HL-60 (cell line): ENCODE measurements at regions not wholly inside any gene's neighbourhood (a gene's known extent, or its start where the extent isn't known, plus 50 kb on each side); places are given as distances from the start of the nearest gene placed in this dataset.
"Not testable (repeated sequence)": the region's sequence is repeated elsewhere in the genome, so short reads cannot be mapped to it uniquely, and the experiment has no call there.

Experiments used
- DNase-seq, 2 experiments: peaks; one replicate each; pipeline ENCODE4 v3.0.0-alpha.2; 2010 to 2020; ENCODE audit warnings: low read depth in 1 of 2, low spot score in 1 of 2
- H3K27ac ChIP-seq: fragments of 250-450 bp; sonication (Bioruptor Pico); replicated peaks from 2 replicates; pipeline ENCODE4 v1.5.1; 2020; ENCODE audit warnings: mild to moderate bottlenecking, moderate library complexity
- H3K27me3 ChIP-seq: fragments of 250-450 bp; sonication (Bioruptor Pico); 2 replicates; pipeline ENCODE4 v1.5.1; 2021; ENCODE audit warnings: mild to moderate bottlenecking, moderate library complexity; ENCODE audit not compliant: insufficient read depth, poor library complexity, severe bottlenecking
- H3K4me3 ChIP-seq: replicated peaks from 2 replicates; pipeline ENCODE4 v1.5.1; 2011; ENCODE audit warnings: mild to moderate bottlenecking, control low read depth, low read length; ENCODE audit not compliant: insufficient read depth
- GABPA ChIP-seq: IDR thresholded peaks from 2 replicates; pipeline ENCODE4 v1.6.1; 2012; ENCODE audit warnings: low read depth
- POLR2AphosphoS5 ChIP-seq: IDR thresholded peaks from 2 replicates; pipeline ENCODE4 v1.6.1; 2012; ENCODE audit warnings: low read depth
- SPI1 ChIP-seq: IDR thresholded peaks from 2 replicates; pipeline ENCODE4 v1.6.1; 2012; ENCODE audit warnings: low read depth, mild to moderate bottlenecking, borderline replicate concordance
- TF ChIP-seq, protein P1 (sequence below): IDR thresholded peaks from 2 replicates; pipeline ENCODE4 v1.6.1; 2012; ENCODE audit warnings: low read depth; ENCODE audit not compliant: insufficient replicate concordance
- TF ChIP-seq, protein P2 (sequence below): IDR thresholded peaks from one replicate; pipeline ENCODE4 v1.5.1; 2011; ENCODE audit warnings: low read length, control low read depth, inconsistent platforms; ENCODE audit not compliant: insufficient read depth

DNA sequence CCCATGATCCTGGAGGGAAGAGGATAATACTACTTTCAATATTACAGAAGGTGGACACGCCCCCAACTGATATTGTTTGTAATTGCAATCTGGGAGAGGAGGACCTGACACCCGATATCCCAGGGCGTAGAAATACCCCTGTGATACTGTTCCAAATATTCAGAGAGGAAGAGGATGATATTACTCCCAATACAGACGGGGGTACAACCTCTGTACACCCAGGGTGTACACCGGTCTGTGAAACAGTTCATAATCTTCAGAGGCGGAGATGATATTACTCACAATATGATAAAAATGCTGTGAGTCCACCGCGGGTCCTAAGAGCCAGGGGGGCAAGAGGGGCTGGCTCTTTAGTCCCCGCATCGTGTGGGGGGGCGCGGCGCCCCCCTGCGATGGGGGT is 57.2 kb upstream of the ALDH3B2 start:
- Histone ChIP-seq H3K4me3 (no peak overlapping the region), H3K27me3 (peaks cover 3% of the 10 kb centered on the region), H3K27ac (no peak overlapping the region)
- TF ChIP-seq, protein P1, sequence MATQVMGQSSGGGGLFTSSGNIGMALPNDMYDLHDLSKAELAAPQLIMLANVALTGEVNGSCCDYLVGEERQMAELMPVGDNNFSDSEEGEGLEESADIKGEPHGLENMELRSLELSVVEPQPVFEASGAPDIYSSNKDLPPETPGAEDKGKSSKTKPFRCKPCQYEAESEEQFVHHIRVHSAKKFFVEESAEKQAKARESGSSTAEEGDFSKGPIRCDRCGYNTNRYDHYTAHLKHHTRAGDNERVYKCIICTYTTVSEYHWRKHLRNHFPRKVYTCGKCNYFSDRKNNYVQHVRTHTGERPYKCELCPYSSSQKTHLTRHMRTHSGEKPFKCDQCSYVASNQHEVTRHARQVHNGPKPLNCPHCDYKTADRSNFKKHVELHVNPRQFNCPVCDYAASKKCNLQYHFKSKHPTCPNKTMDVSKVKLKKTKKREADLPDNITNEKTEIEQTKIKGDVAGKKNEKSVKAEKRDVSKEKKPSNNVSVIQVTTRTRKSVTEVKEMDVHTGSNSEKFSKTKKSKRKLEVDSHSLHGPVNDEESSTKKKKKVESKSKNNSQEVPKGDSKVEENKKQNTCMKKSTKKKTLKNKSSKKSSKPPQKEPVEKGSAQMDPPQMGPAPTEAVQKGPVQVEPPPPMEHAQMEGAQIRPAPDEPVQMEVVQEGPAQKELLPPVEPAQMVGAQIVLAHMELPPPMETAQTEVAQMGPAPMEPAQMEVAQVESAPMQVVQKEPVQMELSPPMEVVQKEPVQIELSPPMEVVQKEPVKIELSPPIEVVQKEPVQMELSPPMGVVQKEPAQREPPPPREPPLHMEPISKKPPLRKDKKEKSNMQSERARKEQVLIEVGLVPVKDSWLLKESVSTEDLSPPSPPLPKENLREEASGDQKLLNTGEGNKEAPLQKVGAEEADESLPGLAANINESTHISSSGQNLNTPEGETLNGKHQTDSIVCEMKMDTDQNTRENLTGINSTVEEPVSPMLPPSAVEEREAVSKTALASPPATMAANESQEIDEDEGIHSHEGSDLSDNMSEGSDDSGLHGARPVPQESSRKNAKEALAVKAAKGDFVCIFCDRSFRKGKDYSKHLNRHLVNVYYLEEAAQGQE, result no peak
- TF ChIP-seq POLR2AphosphoS5, result no peak
- no peak for TF ChIP-seq GABPA
- TF ChIP-seq, protein P2, sequence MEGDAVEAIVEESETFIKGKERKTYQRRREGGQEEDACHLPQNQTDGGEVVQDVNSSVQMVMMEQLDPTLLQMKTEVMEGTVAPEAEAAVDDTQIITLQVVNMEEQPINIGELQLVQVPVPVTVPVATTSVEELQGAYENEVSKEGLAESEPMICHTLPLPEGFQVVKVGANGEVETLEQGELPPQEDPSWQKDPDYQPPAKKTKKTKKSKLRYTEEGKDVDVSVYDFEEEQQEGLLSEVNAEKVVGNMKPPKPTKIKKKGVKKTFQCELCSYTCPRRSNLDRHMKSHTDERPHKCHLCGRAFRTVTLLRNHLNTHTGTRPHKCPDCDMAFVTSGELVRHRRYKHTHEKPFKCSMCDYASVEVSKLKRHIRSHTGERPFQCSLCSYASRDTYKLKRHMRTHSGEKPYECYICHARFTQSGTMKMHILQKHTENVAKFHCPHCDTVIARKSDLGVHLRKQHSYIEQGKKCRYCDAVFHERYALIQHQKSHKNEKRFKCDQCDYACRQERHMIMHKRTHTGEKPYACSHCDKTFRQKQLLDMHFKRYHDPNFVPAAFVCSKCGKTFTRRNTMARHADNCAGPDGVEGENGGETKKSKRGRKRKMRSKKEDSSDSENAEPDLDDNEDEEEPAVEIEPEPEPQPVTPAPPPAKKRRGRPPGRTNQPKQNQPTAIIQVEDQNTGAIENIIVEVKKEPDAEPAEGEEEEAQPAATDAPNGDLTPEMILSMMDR, result no peak
- no peak for TF ChIP-seq SPI1
- DNase-seq, result no peak

DNA sequence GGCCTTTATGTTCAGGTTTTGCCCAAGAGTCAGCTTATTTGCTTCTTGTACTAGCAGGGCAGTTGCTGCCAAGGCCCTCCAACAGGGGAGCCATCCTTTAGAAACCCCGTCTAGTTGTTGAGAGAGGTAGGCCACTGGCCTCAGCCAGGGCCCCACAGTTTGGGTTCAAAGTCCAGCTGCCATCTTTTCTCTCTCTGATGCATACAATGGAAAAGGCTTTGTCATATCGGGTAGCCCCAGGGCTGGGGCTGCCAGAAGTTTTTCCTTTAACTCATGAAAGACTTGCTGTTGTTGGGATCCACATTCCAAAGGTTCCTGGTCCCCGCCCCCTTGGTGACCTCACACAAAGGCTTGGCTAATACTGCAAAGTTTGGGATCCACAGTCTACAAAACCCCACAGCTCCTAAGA is 53.7 kb upstream of the ALDH3B2 start:
- not testable (repeated sequence) for DNase-seq, H3K27ac ChIP-seq, H3K27me3 ChIP-seq, H3K4me3 ChIP-seq

DNA sequence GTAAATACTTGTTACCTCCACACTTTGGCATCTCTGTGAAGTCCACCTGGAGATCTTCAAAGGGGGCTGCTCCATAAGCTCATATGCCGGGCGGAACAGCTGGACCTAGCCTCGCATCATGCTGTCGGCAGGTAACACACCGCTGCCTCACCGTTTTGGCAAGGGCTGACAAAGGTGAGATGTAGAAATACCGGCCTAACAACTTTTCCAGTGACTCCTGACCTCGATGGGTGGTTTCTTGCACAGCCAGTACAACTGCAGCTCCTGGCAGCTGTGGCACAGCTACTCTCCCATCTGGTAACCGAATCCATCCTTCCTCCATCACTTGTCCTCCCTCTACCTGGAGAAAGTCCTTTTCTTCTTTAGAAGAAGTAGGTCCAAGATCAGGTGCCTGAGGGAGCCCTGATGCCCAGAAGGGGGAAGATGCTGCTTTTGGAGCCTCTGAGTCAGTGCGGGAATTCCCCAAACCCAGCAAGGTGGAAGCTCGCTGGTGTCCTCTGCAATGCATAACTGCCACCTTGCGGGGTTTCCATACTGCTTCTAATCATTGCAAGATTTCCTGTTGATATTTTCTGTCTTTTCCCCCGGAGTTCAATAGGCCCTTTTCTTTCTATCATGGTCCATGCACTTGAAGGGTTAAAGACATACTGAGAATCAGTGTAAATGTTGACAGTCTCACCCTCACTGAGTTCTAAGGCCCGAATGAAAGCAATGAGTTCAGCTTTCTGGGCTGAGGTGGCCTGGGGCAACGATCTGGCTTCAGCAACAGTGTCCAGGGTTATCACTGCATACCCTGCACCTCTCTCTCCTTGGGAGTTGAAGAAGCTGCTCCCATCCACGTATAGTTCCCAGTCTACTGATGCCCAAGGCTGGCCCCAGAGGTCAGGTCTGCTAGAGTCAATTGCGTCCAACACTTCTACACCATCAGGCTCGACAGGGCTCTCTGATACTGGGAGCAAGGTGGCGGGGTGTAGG is 52.9 kb upstream of the ALDH3B2 start:
- H3K4me3 ChIP-seq, DNase-seq, H3K27ac ChIP-seq, H3K27me3 ChIP-seq: not testable (repeated sequence)
